ENCODE measurements at regions not wholly inside any gene's neighbourhood (a gene's known extent, or its start where the extent isn't known, plus 50 kb on each side); places are given as distances from the start of the nearest gene placed in this dataset.

GRCh38 chr13:70889163-70889562 lies 780.9 kb upstream of the KLHL1 start (continued):
- TF ChIP-seq ZNF407 (CRISPR knock-in tag; IDR thresholded peaks at IDR 0.05; ENCODE audit: not compliant biosample characterization), result no peak
- no peak for TF ChIP-seq ZC3H13 (CRISPR knock-in tag; IDR thresholded peaks at IDR 0.05)
- 0 out of 2 replicates have a peak, but pooled peaks have one; percentile 1 for TF ChIP-seq CREB1 (IDR thresholded peaks at IDR 0.05)
- TF ChIP-seq CREB1 (CRISPR knock-in tag; IDR thresholded peaks at IDR 0.05), result peak; percentile 51; the same call in 1 of the 2 replicates
- TF ChIP-seq ZNF460 (CRISPR knock-in tag; IDR thresholded peaks at IDR 0.05; ENCODE audit: borderline replicate concordance), result no peak
- TF ChIP-seq IRF2 (CRISPR knock-in tag; IDR thresholded peaks at IDR 0.05), result no peak
- TF ChIP-seq UBTF (CRISPR knock-in tag; IDR thresholded peaks at IDR 0.05), result no peak
- TF ChIP-seq NFYC (CRISPR knock-in tag; IDR thresholded peaks at IDR 0.05), result no peak
- no peak for TF ChIP-seq GATAD1 (CRISPR knock-in tag; IDR thresholded peaks at IDR 0.05)
- TF ChIP-seq ZNF33B (CRISPR knock-in tag; IDR thresholded peaks at IDR 0.05), result no peak
- peak; percentile 65 for TF ChIP-seq ZNF644 (CRISPR knock-in tag; IDR thresholded peaks at IDR 0.05; ENCODE audit: low read depth)
- TF ChIP-seq SNRNP70 (IDR thresholded peaks at IDR 0.05; ENCODE audit: low read depth, low read length), result no peak
- no peak for TF ChIP-seq ZNF33A (CRISPR knock-in tag; IDR thresholded peaks at IDR 0.05; ENCODE audit: borderline replicate concordance)
- TF ChIP-seq CBFB (CRISPR knock-in tag; IDR thresholded peaks at IDR 0.05), result no peak
- TF ChIP-seq ZBTB42 (CRISPR knock-in tag; IDR thresholded peaks at IDR 0.05), result no peak
- TF ChIP-seq RAD51 (IDR thresholded peaks at IDR 0.05; ENCODE audit: borderline replicate concordance), result no peak
- peak; percentile 42 for TF ChIP-seq TBL1XR1 (IDR thresholded peaks at IDR 0.05; ENCODE audit: borderline replicate concordance, low read length, partially characterized antibody)
- no peak for TF ChIP-seq SNAI1 (CRISPR knock-in tag; IDR thresholded peaks at IDR 0.05; ENCODE audit: borderline replicate concordance)
- TF ChIP-seq BRD4 (CRISPR knock-in tag; IDR thresholded peaks at IDR 0.05), result no peak
- TF ChIP-seq JUND (CRISPR knock-in tag; IDR thresholded peaks at IDR 0.05), result peak; percentile 78; the same call in 1 of the 2 replicates
- TF ChIP-seq, protein P1, sequence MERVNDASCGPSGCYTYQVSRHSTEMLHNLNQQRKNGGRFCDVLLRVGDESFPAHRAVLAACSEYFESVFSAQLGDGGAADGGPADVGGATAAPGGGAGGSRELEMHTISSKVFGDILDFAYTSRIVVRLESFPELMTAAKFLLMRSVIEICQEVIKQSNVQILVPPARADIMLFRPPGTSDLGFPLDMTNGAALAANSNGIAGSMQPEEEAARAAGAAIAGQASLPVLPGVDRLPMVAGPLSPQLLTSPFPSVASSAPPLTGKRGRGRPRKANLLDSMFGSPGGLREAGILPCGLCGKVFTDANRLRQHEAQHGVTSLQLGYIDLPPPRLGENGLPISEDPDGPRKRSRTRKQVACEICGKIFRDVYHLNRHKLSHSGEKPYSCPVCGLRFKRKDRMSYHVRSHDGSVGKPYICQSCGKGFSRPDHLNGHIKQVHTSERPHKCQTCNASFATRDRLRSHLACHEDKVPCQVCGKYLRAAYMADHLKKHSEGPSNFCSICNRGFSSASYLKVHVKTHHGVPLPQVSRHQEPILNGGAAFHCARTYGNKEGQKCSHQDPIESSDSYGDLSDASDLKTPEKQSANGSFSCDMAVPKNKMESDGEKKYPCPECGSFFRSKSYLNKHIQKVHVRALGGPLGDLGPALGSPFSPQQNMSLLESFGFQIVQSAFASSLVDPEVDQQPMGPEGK (CRISPR knock-in tag; IDR thresholded peaks at IDR 0.05), result no peak
